ENCODE measurements at regions not wholly inside any gene's neighbourhood (a gene's known extent, or its start where the extent isn't known, plus 50 kb on each side); places are given as distances from the start of the nearest gene placed in this dataset.

GRCh38 chr1:221926441-221926840 lies 184.6 kb upstream of the DUSP10 start:
- Histone ChIP-seq H3K9me3 (no peaks in the 10 kb centered on the region), H3K4me3 (no peak overlapping the region), H3K36me3 (replicated peaks in 1 of 2; ENCODE audit: insufficient read depth in 1 of 2, low read depth in 2 of 2) (no peaks in the 10 kb centered on the region), H3K27ac (no peak overlapping the region), H3K4me1 (no peaks in the 10 kb centered on the region), H3K27me3 (no peaks in the 10 kb centered on the region)
- ATAC-seq = no peak
- TF ChIP-seq CTCF (IDR thresholded peaks at IDR 0.05) (no peak), POLR2A (IDR thresholded peaks at IDR 0.05) (no peak)
- DNase-seq = no peak
- intact Hi-C loops (cut with DNase I) = no loop called here
- 50 to 72% methylated on average over 4 of the region's 4 CpGs for WGBS, 2 donors

- intact Hi-C loops (cut with DNase I) = no loop called here
- Histone ChIP-seq H3K4me1 (no peaks in the 10 kb centered on the region), H3K27me3 (no peaks in the 10 kb centered on the region), H3K36me3 (replicated peaks in 1 of 2; ENCODE audit: insufficient read depth in 1 of 2, low read depth in 2 of 2) (no peaks in the 10 kb centered on the region), H3K4me3 (no peak overlapping the region), H3K27ac (no peak overlapping the region), H3K9me3 (no peaks in the 10 kb centered on the region)
- TF ChIP-seq POLR2A (IDR thresholded peaks at IDR 0.05) (no peak), CTCF (IDR thresholded peaks at IDR 0.05) (no peak)
- ATAC-seq = no peak
- no peak for DNase-seq
- WGBS, 2 donors = 40 to 60% methylated on average over 1 of the region's 1 CpG
Observed at GRCh38 chr1:221925947-221926346, 184.1 kb upstream of the DUSP10 start.

- no peaks in the 10 kb centered on the region for H3K36me3 ChIP-seq (replicated peaks in 1 of 2; ENCODE audit: insufficient read depth in 1 of 2, low read depth in 2 of 2)
Observed at GRCh38 chr1:221923929-221924598, 182.2 kb upstream of the DUSP10 start.

GRCh38 chr1:221921936-221922335 lies 180.0 kb upstream of the DUSP10 start:
- no peaks in the 10 kb centered on the region for H3K9me3 ChIP-seq
- no peaks in the 10 kb centered on the region for H3K27me3 ChIP-seq
- no peak overlapping the region for H3K4me3 ChIP-seq
- intact Hi-C loops (cut with DNase I) = no loop called here
- no peaks in the 10 kb centered on the region for H3K36me3 ChIP-seq (replicated peaks in 1 of 2; ENCODE audit: insufficient read depth in 1 of 2, low read depth in 2 of 2)
- H3K27ac ChIP-seq = no peak overlapping the region
- ATAC-seq = no peak
- TF ChIP-seq CTCF (IDR thresholded peaks at IDR 0.05) = no peak
- no peak for TF ChIP-seq POLR2A (IDR thresholded peaks at IDR 0.05)
- WGBS, 2 donors = 81 to 95% methylated on average over 2 of the region's 2 CpGs
- no peaks in the 10 kb centered on the region for H3K4me1 ChIP-seq
- no peak for DNase-seq

More at GRCh38 chr1:221923929-221924598, 182.2 kb upstream of the DUSP10 start:
- no peaks in the 10 kb centered on the region for H3K9me3 ChIP-seq
- no peaks in the 10 kb centered on the region for H3K27me3 ChIP-seq
- ATAC-seq = no peak
- intact Hi-C loops (cut with DNase I) = no loop called here
- DNase-seq = no peak
- H3K27ac ChIP-seq = no peak overlapping the region
- H3K4me1 ChIP-seq = no peaks in the 10 kb centered on the region
- 74 to 83% methylated on average over 8 of the region's 8 CpGs for WGBS, 2 donors
- H3K4me3 ChIP-seq = no peak overlapping the region
- TF ChIP-seq CTCF (IDR thresholded peaks at IDR 0.05) (no peak), POLR2A (IDR thresholded peaks at IDR 0.05) (no peak)

- Histone ChIP-seq H3K4me1 (no peaks in the 10 kb centered on the region), H3K4me3 (no peak overlapping the region)
- DNase-seq = no peak
Observed at GRCh38 chr1:221919743-221920142, 177.9 kb upstream of the DUSP10 start.

More at GRCh38 chr1:221919743-221920142, 177.9 kb upstream of the DUSP10 start:
- intact Hi-C loops (cut with DNase I) = no loop called here
- ATAC-seq = no peak
- no peaks in the 10 kb centered on the region for H3K27me3 ChIP-seq
- no peak for TF ChIP-seq CTCF (IDR thresholded peaks at IDR 0.05)
- H3K36me3 ChIP-seq (replicated peaks in 1 of 2; ENCODE audit: insufficient read depth in 1 of 2, low read depth in 2 of 2) = no peaks in the 10 kb centered on the region
- no peaks in the 10 kb centered on the region for H3K9me3 ChIP-seq
- 72 to 73% methylated on average over 2 of the region's 2 CpGs for WGBS, 2 donors
- H3K27ac ChIP-seq = no peak overlapping the region
